Astrocyte (in vitro differentiated cells and primary cell): ENCODE measurements at regions not wholly inside any gene's neighbourhood (a gene's known extent, or its start where the extent isn't known, plus 50 kb on each side); places are given as distances from the start of the nearest gene placed in this dataset.

Source experiments
- CTCF ChIP-seq: IDR thresholded peaks from 2 replicates; pipeline ENCODE4 v1.5.1; 2011; ENCODE audit warnings: low read depth, mild to moderate bottlenecking, inconsistent platforms, low read length, moderate library complexity; ENCODE audit not compliant: insufficient read depth
- EZH2 ChIP-seq: IDR thresholded peaks from 2 replicates; pipeline ENCODE4 v1.6.1; 2012; ENCODE audit warnings: mild to moderate bottlenecking, low read length, inconsistent platforms; ENCODE audit not compliant: insufficient read depth

- TF ChIP-seq CTCF: no peak
- no peak for TF ChIP-seq EZH2
These were observed 57.2 kb upstream of the F13A1 start for GRCh38 chr6:6377621-6378020.
